ENCODE measurements at regions not wholly inside any gene's neighbourhood (a gene's known extent, or its start where the extent isn't known, plus 50 kb on each side); places are given as distances from the start of the nearest gene placed in this dataset.

GRCh38 chr16:85363427-85363826, 249.7 kb upstream of the GSE1 start:
- dilution Hi-C loops (cut with HindIII; ENCODE audit: low sequenced_read_pairs, unreplicated experiment) (no loop called here), in situ Hi-C loops (cut with MboI; ENCODE audit: low sequenced_read_pairs) (no loop called here), intact Hi-C loops (cut with micrococcal nuclease) (no loop called here)
- peaks cover 75% of the 10 kb centered on the region for H4K20me1 ChIP-seq (ENCODE audit: insufficient read depth, low read length)
- peaks cover 2% of the 10 kb centered on the region; the same call in 1 of the 2 replicates for H3K36me3 ChIP-seq (ENCODE audit: control insufficient read depth, insufficient read depth, low read length)
- no peak overlapping the region for H4K5ac ChIP-seq (ENCODE audit: low read depth, low read length)
- H4K91ac ChIP-seq (ENCODE audit: insufficient read depth, low read depth, low read length), result no peak overlapping the region
- no TSS peak for BruUV-seq (replicated peaks)
- H3K23ac ChIP-seq (ENCODE audit: low read depth, low read length), result no peak overlapping the region
- no peak overlapping the region for H2AK9ac ChIP-seq (replicated peaks; ENCODE audit: low read depth, low read length, poor library complexity)
- H2BK5ac ChIP-seq (ENCODE audit: low read depth, low read length, poor library complexity, severe bottlenecking), result no peak overlapping the region
- H2BK20ac ChIP-seq (ENCODE audit: low read depth, low read length), result no peak overlapping the region
- H3K18ac ChIP-seq (ENCODE audit: low read depth, low read length), result no peak overlapping the region
- no peak overlapping the region for H2AK5ac ChIP-seq (ENCODE audit: low read depth, low read length)
- no peak overlapping the region for H4K8ac ChIP-seq (ENCODE audit: low read depth in 2 of 2, low read length in 2 of 2)
- H3K4me3 ChIP-seq (ENCODE audit: insufficient read depth, low read depth, low read length), result no peak overlapping the region
- CTCF ChIA-PET, result no interaction called here
- H2BK15ac ChIP-seq (ENCODE audit: low read depth, low read length), result no peak overlapping the region
- H3K4me2 ChIP-seq (ENCODE audit: low read depth, low read length), result no peak overlapping the region
- DNase-seq, result no peak
- H2AFZ ChIP-seq (replicated peaks; ENCODE audit: low read length, poor library complexity), result no peak overlapping the region
- no peak for TF ChIP-seq MAFK (IDR thresholded peaks at IDR 0.05; ENCODE audit: low read depth, low read length)
- no peak for TF ChIP-seq POLR2A (IDR thresholded peaks at IDR 0.05; ENCODE audit: low read depth, low read length)
- no peak for TF ChIP-seq CEBPB (IDR thresholded peaks at IDR 0.05; ENCODE audit: low read depth, low read length)
- no peak for TF ChIP-seq MAZ (IDR thresholded peaks at IDR 0.05; ENCODE audit: borderline replicate concordance, low read depth, low read length)
- no peak for TF ChIP-seq BHLHE40 (IDR thresholded peaks at IDR 0.05; ENCODE audit: low read depth, low read length)
- TF ChIP-seq FOS (IDR thresholded peaks at IDR 0.05; ENCODE audit: low read depth, low read length), result no peak
- TF ChIP-seq RCOR1 (IDR thresholded peaks at IDR 0.05; ENCODE audit: insufficient replicate concordance, low read length), result no peak
- TF ChIP-seq CHD1 (IDR thresholded peaks at IDR 0.05; ENCODE audit: low read depth, low read length), result no peak
- no peak for TF ChIP-seq MXI1 (IDR thresholded peaks at IDR 0.05; ENCODE audit: borderline replicate concordance, low read depth, low read length)
- TF ChIP-seq NFE2L2 (IDR thresholded peaks at IDR 0.05; ENCODE audit: low read depth, low read length), result no peak
- TF ChIP-seq CTCF (conservative IDR thresholded peaks at IDR 0.05; ENCODE audit: low read depth, low read length), result no peak
- no peak for TF ChIP-seq SMC3 (IDR thresholded peaks at IDR 0.05; ENCODE audit: low read depth, low read length)
- no peak for TF ChIP-seq RFX5 (IDR thresholded peaks at IDR 0.05; ENCODE audit: low read depth, low read length)
- no peak overlapping the region for H3K9ac ChIP-seq (ENCODE audit: low read depth, low read length)
- no peak overlapping the region for H3K4ac ChIP-seq (ENCODE audit: low read depth, low read length)
- no peak for ATAC-seq (ENCODE audit: low read depth)
- no peak overlapping the region for H3K27ac ChIP-seq (ENCODE audit: insufficient read depth, low read length)
- peaks cover 21 to 46% of the 10 kb centered on the region in 2 experiments for H3K79me1 ChIP-seq (ENCODE audit: low read depth in 1 of 2, low read length in 2 of 2)
- no peak overlapping the region for H3K56ac ChIP-seq (ENCODE audit: extremely low read depth, insufficient read depth, low read length)
- H3K27me3 ChIP-seq (ENCODE audit: control insufficient read depth, insufficient read depth, low read length), result no peaks in the 10 kb centered on the region
- H3K14ac ChIP-seq (replicated peaks; ENCODE audit: low read depth, low read length), result no peak overlapping the region
- H3K9me3 ChIP-seq (ENCODE audit: control insufficient read depth, insufficient read depth, low read length), result peaks cover 3% of the 10 kb centered on the region; the same call in 1 of the 2 replicates
- H2BK120ac ChIP-seq (ENCODE audit: low read depth, low read length), result no peak overlapping the region
- peaks cover 10% of the 10 kb centered on the region; the same call in 1 of the 2 replicates for H3K4me1 ChIP-seq (ENCODE audit: control insufficient read depth, insufficient read depth, low read length)
- no peaks in the 10 kb centered on the region for H3K9me1 ChIP-seq (ENCODE audit: insufficient read depth, low read length)
- POLR2A ChIA-PET (ENCODE audit: unreplicated experiment), result no interaction called here
- 83% methylated on average over 1 of the region's 5 CpGs; no CpG with 5 or more reads in 1 of the 2 experiments for WGBS, 2 experiments (ENCODE audit: extremely low coverage in 2 of 2, insufficient read length in 1 of 2)

Measured in IMR-90 (cell line).